Mesothelial cell of epicardium (in vitro differentiated cells): ENCODE measurements at regions not wholly inside any gene's neighbourhood (a gene's known extent, or its start where the extent isn't known, plus 50 kb on each side); places are given as distances from the start of the nearest gene placed in this dataset.

Experiments
- DNase-seq, 2 experiments: peaks; one replicate each; pipeline ENCODE4 v3.0.0; 2021; ENCODE audit warnings: low spot score in 2 of 2; ENCODE audit not compliant: unreplicated experiment in 2 of 2
- H3K27ac Mint-ChIP-seq: 2 replicates; pipeline ENCODE4 v1.8.0; 2021; ENCODE audit warnings: mixed read lengths
- H3K27me3 Mint-ChIP-seq: 2 replicates; pipeline ENCODE4 v1.8.0; 2021; ENCODE audit warnings: low read depth, mixed read lengths
- H3K36me3 Mint-ChIP-seq: 2 replicates; pipeline ENCODE4 v1.8.0; 2021; ENCODE audit warnings: mixed read lengths
- H3K4me1 Mint-ChIP-seq: 2 replicates; pipeline ENCODE4 v1.8.0; 2021; ENCODE audit warnings: mixed read lengths
- H3K4me3 Mint-ChIP-seq: 2 replicates; pipeline ENCODE4 v1.8.0; 2021; ENCODE audit warnings: mild to moderate bottlenecking, moderate library complexity, mixed read lengths
- H3K9me3 Mint-ChIP-seq: 2 replicates; pipeline ENCODE4 v1.8.0; 2021; ENCODE audit warnings: mixed read lengths
- CTCF ChIP-seq: fragments of 200-600 bp; sonication (generic); IDR thresholded peaks from one replicate; pipeline ENCODE4 v1.5.0; 2021; ENCODE audit warnings: antibody characterized with exemption; ENCODE audit not compliant: unreplicated experiment

- no peaks in the 10 kb centered on the region for H3K9me3 Mint-ChIP-seq
- peaks cover 22% of the 10 kb centered on the region for H3K4me1 Mint-ChIP-seq
- H3K36me3 Mint-ChIP-seq = no peaks in the 10 kb centered on the region
- no peak for TF ChIP-seq CTCF
- no peaks in the 10 kb centered on the region for H3K27me3 Mint-ChIP-seq
- no peak overlapping the region for H3K27ac Mint-ChIP-seq
- no peak overlapping the region for H3K4me3 Mint-ChIP-seq
- no peak for DNase-seq
Measured at GRCh38 chr14:34025325-34026017, 74.6 kb upstream of the EGLN3 start.

- no peak overlapping the region for H3K4me3 Mint-ChIP-seq
- H3K4me1 Mint-ChIP-seq = peaks cover 15% of the 10 kb centered on the region
- no peak for DNase-seq
- no peak overlapping the region for H3K27ac Mint-ChIP-seq
- H3K36me3 Mint-ChIP-seq = no peaks in the 10 kb centered on the region
- TF ChIP-seq CTCF = no peak
- H3K9me3 Mint-ChIP-seq = no peaks in the 10 kb centered on the region
- H3K27me3 Mint-ChIP-seq = no peaks in the 10 kb centered on the region
Measured at GRCh38 chr14:34024768-34025144, 73.9 kb upstream of the EGLN3 start.

- no peak for TF ChIP-seq CTCF
- no peaks in the 10 kb centered on the region for H3K9me3 Mint-ChIP-seq
- H3K36me3 Mint-ChIP-seq = no peaks in the 10 kb centered on the region
- no peak overlapping the region for H3K27ac Mint-ChIP-seq
- H3K27me3 Mint-ChIP-seq = peaks cover 2% of the 10 kb centered on the region
- H3K4me3 Mint-ChIP-seq = no peak overlapping the region
- H3K4me1 Mint-ChIP-seq = peaks cover 13% of the 10 kb centered on the region
- no peak for DNase-seq
Measured at GRCh38 chr14:34023824-34024767, 73.2 kb upstream of the EGLN3 start.

GRCh38 chr14:34021096-34021495 is 70.2 kb upstream of the EGLN3 start:
- Mint-ChIP-seq H3K4me1 (no peaks in the 10 kb centered on the region), H3K27ac (no peak overlapping the region), H3K36me3 (no peaks in the 10 kb centered on the region), H3K4me3 (no peak overlapping the region), H3K27me3 (peaks cover 11% of the 10 kb centered on the region), H3K9me3 (no peaks in the 10 kb centered on the region)
- no peak for TF ChIP-seq CTCF
- no peak for DNase-seq

GRCh38 chr14:34020014-34020413 is 69.1 kb upstream of the EGLN3 start:
- Mint-ChIP-seq H3K27ac (no peak overlapping the region), H3K36me3 (no peaks in the 10 kb centered on the region), H3K9me3 (no peaks in the 10 kb centered on the region), H3K27me3 (peaks cover 11% of the 10 kb centered on the region), H3K4me1 (no peaks in the 10 kb centered on the region), H3K4me3 (no peak overlapping the region)
- TF ChIP-seq CTCF = no peak
- no peak for DNase-seq
